ENCODE measurements at regions not wholly inside any gene's neighbourhood (a gene's known extent, or its start where the extent isn't known, plus 50 kb on each side); places are given as distances from the start of the nearest gene placed in this dataset.

DNA sequence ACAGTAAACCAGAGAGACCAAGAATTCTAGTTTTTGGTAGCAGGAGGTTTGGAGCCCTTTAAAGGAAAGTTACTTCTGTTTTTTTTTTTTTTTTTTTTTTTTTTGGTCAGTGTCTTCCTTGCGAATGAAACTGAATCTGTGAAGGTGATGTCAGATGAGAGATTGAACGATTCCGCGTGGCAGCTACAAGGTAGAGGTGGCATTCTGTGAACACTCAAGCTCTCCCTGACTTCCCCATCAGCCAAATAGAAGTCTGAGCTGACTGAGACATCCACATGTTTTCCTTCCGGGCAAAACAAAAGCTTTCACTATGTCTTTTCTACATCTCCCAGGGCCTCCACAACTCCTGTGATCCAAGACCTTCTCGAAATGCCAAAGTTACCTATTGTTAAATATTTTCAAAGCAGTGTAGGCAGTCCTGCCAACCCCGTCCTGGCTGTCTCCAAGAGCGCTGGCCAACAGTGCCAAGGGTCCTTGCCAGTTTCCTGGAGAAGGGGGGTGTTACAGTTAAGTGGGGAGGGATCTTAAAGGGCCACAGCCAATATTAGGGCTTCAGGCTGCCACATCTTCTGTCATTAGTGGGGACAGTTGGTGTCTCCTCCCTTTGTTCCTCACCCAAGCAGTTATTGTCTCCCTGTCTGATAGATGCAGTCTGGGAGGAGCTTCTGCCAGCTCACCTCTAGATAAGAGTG lies 102.9 kb upstream of the SLC34A2 start:
- intact Hi-C loops (cut with DNase I; ENCODE audit: low total_unique reads), result no loop called here
- DNase-seq (ENCODE audit: low spot score in 2 of 2), result peak in 1 of 2 donors; percentile 82
- no peak overlapping the region for H3K4me3 ChIP-seq
- TF ChIP-seq POLR2AphosphoS5 (IDR thresholded peaks at IDR 0.05), result peak; percentile 30 to 40 (median 35)
- no peak for TF ChIP-seq POLR2A (IDR thresholded peaks at IDR 0.05)
- no peak for TF ChIP-seq CTCF (IDR thresholded peaks at IDR 0.05)
- no peaks in the 10 kb centered on the region for H3K9me3 ChIP-seq
- no peaks in the 10 kb centered on the region for H3K27me3 ChIP-seq
- no peaks in the 10 kb centered on the region for H3K36me3 ChIP-seq
- H3K27ac ChIP-seq, result peak overlapping the region; percentile 52 to 55
- H3K4me1 ChIP-seq, result no peaks in the 10 kb centered on the region

- TF ChIP-seq POLR2AphosphoS5 (IDR thresholded peaks at IDR 0.05), result no peak
- no peak for TF ChIP-seq POLR2A (IDR thresholded peaks at IDR 0.05)
- DNase-seq (ENCODE audit: low spot score in 2 of 2), result no peak
- H3K36me3 ChIP-seq, result no peaks in the 10 kb centered on the region
- no peaks in the 10 kb centered on the region for H3K9me3 ChIP-seq
- no peaks in the 10 kb centered on the region for H3K27me3 ChIP-seq
- no peak overlapping the region for H3K4me3 ChIP-seq
- no peaks in the 10 kb centered on the region for H3K4me1 ChIP-seq
- H3K27ac ChIP-seq, result no peak overlapping the region
- intact Hi-C loops (cut with DNase I; ENCODE audit: low total_unique reads), result no loop called here
Measured at GRCh38 chr4:25559508-25559907, 96.1 kb upstream of the SLC34A2 start.

GRCh38 chr4:25560605-25561004 lies 95.0 kb upstream of the SLC34A2 start:
- Histone ChIP-seq H3K4me1 (no peaks in the 10 kb centered on the region), H3K4me3 (no peak overlapping the region), H3K36me3 (no peaks in the 10 kb centered on the region), H3K9me3 (no peaks in the 10 kb centered on the region), H3K27ac (no peak overlapping the region), H3K27me3 (no peaks in the 10 kb centered on the region)
- DNase-seq (ENCODE audit: low spot score in 2 of 2), result no peak
- intact Hi-C loops (cut with DNase I; ENCODE audit: low total_unique reads), result no loop called here
- TF ChIP-seq CTCF (IDR thresholded peaks at IDR 0.05) (no peak), POLR2AphosphoS5 (IDR thresholded peaks at IDR 0.05) (no peak), POLR2A (IDR thresholded peaks at IDR 0.05) (no peak)

DNA sequence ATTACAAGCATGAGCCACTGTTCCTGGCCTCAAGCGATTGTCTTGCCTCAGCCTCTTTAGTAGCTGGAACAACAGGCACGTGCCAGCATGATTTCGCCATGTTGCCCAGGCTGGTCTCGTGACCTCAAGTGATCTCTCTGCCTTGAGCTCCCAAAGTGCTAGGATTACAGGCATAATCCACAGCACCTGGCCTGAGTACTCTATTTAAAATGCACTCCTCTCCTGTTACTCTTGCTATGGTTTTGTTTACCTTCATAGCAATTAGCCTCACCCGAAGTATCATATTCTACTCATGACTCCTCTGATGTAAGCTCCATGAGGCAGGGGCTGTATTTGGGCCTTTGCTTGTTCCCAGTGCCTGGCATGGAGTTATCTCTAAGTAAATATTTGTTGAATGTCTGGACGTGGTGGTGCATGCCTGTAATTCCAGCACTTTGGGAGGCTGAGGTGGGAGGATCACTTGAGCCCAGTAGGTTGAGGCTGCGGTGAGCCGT lies 92.5 kb upstream of the SLC34A2 start:
- H3K27me3 ChIP-seq, result no peaks in the 10 kb centered on the region
- no peak for DNase-seq (ENCODE audit: low spot score in 2 of 2)
- H3K4me1 ChIP-seq, result no peaks in the 10 kb centered on the region
- intact Hi-C loops (cut with DNase I; ENCODE audit: low total_unique reads), result no loop called here
- TF ChIP-seq CTCF (IDR thresholded peaks at IDR 0.05) (no peak), POLR2A (IDR thresholded peaks at IDR 0.05) (no peak), POLR2AphosphoS5 (IDR thresholded peaks at IDR 0.05) (no peak)
- H3K27ac ChIP-seq, result no peak overlapping the region
- H3K4me3 ChIP-seq, result no peak overlapping the region
- H3K9me3 ChIP-seq, result no peaks in the 10 kb centered on the region
- H3K36me3 ChIP-seq, result no peaks in the 10 kb centered on the region

- Histone ChIP-seq H3K36me3 (no peaks in the 10 kb centered on the region), H3K4me3 (no peak overlapping the region), H3K27ac (no peak overlapping the region), H3K27me3 (no peaks in the 10 kb centered on the region), H3K4me1 (no peaks in the 10 kb centered on the region), H3K9me3 (no peaks in the 10 kb centered on the region)
- TF ChIP-seq POLR2A (IDR thresholded peaks at IDR 0.05), result no peak
- no peak for TF ChIP-seq CTCF (IDR thresholded peaks at IDR 0.05)
- TF ChIP-seq POLR2AphosphoS5 (IDR thresholded peaks at IDR 0.05), result no peak
- intact Hi-C loops (cut with DNase I; ENCODE audit: low total_unique reads), result no loop called here
- no peak for DNase-seq (ENCODE audit: low spot score in 2 of 2)
Measured at GRCh38 chr4:25564836-25565235, 90.8 kb upstream of the SLC34A2 start.

All from breast epithelium (tissue), 4 donors.